NCI-H1048 (cell line): ENCODE measurements at regions not wholly inside any gene's neighbourhood (a gene's known extent, or its start where the extent isn't known, plus 50 kb on each side); places are given as distances from the start of the nearest gene placed in this dataset.
A peak's percentile ranks its signal among the peaks of the same experiment; 100 is the strongest.

Experiments used
- DNase-seq: peaks from one replicate; lab custom pipeline; 2025; lab: John Stamatoyannopoulos, UW

GRCh38 chr17:72208832-72209231, 88.0 kb downstream of the SOX9 start:
- no peak for DNase-seq

DNA sequence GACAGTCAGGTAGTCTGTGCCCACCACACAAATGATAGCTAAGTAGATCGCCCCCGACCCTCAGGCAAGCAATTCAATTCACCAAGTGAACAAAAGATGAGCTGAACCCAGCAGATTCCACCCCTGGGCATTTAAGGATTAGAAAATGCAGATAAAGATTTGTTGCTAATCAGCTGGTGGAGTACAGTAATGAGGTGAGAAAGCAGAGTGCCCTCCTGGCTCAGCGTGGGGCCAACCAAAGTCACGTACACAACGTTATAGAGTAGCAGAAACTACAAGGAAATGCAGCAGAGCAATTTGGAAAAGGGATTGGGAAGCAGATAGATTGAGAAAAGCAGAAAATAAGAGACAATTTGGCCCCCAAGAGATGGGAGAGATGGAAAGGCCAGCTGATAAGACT, 91.2 kb downstream of the SOX9 start:
- no peak for DNase-seq

DNA sequence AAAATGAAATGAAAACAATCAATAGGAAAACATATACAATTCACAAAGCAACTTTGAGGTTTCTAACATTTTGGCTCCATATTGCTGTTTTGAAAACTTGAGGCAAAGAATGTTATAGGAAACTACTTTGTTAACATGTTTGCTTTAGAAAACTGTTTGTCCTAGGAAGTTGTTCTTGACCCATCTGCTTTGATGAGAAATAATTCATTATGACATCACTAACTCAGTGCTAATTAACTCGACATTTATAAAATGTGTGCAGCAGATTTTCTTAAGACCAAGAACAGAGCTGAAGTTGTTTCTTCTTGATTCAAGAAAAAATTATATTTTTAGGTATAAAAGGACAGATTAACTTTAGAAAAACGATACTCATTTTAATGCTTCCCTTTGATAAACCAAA, 94.7 kb downstream of the SOX9 start:
- DNase-seq = no peak

DNA sequence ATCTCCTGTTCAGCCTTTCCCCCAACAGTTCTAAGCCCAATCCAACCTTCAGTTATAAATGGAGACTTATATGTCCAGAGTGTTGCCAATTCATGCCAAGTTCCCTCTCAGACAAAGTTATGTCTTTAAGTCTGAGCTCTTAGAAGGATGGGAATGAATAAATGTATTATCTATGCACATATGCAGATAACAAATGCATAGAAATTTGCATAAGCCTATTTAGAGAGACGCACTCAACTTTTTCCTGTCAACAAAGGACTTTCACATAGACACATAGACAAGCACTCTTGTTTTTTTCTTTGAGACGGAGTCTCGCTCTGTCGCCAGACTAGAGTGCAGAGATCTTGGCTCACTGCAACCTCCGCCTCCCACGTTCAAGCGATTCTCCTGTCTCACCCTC, 95.1 kb downstream of the SOX9 start:
- DNase-seq = no peak

- no peak for DNase-seq
Measured at GRCh38 chr17:72219137-72219823, 98.5 kb downstream of the SOX9 start.

DNA sequence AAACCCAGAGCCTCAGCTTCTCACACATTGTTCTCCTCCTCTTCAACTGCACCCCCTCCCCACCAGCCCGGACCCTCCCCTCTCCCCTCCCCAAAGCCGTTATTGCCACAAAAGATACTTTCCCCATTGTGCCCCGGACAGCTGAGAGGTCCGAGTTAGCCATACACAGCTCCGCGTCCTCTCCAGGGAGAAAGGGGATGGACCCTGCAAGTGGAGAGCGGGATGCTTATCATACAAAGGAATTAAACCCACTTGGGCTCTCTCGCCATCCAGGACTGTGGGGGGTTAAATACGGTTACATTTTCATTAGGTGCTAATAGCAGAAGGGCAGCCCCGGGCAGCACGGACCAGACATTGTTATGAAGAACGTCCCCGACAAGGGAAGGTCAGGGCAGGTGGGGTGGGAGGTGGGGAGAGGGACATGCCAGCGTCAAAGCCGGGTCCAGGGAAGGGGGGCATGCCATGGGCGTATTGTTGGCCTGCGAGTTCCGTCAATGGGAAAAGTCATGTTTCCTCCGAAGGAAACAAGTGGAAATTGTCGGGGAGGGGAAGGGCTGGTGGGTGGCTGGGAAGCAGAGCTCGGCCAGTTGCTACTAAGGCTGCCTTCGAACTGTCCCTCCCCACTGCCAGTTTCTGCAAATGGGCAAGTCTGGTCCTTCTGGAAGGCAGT, 99.1 kb downstream of the SOX9 start:
- DNase-seq = no peak

DNA sequence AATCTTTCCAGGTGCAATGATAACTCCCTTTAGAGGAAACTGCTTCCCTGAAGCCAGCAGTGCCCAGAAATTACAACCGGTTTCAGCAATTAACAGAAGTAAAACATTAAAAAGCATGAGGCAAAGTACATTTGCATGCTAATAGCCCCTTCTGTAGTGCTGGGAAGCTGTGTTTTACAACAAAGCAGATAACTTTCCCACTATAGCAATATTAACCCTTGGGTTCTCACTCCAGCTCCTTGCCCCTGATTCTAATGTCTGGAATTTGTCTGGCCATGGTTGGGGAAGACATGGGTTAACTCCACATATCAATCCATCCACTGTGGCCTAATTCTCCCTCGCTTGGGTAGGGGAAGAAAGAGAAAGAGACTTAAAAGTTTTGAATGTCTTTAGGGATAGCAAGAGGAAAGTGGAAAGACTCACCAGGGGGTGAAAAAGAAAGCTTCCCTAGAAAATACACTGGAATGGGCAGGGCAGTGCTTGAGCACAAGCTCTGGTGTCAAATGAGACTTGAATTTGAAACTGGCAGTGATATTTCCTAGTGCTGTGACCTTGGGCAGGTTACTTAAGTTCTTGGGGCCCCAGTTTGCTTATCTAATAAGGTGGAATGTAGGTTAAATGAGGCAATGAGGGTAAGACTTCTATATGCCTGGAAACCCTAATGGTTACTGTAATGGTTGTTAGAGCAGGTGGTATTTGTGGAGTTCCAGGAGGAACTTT, 102.0 kb downstream of the SOX9 start:
- peak; percentile 83 for DNase-seq

- DNase-seq = no peak
Measured at GRCh38 chr17:72223866-72224291, 103.1 kb downstream of the SOX9 start.

- DNase-seq = no peak
Measured at GRCh38 chr17:72226322-72226721, 105.5 kb downstream of the SOX9 start.

- no peak for DNase-seq
Measured at GRCh38 chr17:72233986-72234385, 113.2 kb downstream of the SOX9 start.

GRCh38 chr17:72234985-72235384, 114.2 kb downstream of the SOX9 start:
- no peak for DNase-seq

DNA sequence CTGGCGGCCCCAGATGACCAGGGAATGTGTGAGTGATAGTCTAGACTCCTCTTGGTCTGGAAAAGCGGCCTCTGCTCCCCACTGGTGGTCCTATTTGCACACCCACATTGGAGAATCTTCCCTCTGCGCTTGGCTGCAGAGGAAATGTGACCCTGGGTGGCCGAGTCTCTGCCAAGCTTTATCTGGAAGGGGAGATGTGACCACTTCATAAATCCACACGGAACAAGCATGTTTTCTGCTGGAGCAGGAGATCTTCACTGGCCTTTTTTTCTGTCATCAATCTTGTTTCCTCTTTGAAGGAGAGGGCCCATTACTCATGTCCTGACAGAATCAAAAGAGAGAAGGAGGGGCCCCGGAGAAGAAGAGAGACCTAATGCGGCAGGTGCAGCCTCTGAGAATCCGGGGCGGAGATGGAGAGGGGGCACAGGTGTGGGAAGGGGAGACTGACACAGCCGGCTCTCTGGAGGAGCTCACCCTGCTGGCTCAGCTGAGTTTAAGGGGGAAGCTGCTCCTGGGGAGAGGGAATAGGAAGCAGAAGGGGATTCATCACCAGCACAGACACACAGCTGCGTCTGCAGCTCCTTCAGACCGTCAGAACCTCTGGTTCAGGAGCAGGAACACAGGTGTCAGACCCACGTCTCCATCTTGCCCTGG, 116.3 kb downstream of the SOX9 start:
- no peak for DNase-seq

GRCh38 chr17:72238157-72238673, 117.4 kb downstream of the SOX9 start:
- DNase-seq = no peak

- no peak for DNase-seq
Measured at GRCh38 chr17:72239548-72239947, 118.7 kb downstream of the SOX9 start.

GRCh38 chr17:72240333-72240732, 119.5 kb downstream of the SOX9 start:
- no peak for DNase-seq

GRCh38 chr17:72244494-72244893, 123.7 kb downstream of the SOX9 start:
- no peak for DNase-seq

DNA sequence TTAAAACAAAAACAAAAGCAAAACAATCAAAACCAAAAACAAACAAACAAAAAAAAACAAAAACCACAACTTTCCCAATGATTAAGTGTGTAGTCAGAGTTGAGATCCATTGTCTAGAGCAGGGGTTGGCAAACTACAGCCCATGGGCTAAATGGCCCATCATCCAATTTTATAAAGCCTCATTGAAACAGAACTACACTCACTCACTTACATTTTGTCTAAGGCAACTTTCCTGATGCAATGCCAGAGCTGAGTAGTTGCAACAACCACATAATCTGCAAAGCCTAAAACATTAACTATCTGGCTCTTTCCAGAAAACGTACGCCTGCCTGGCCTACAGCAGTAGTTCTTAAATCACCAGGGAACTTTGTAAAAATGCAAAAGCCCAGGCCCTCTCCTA, 124.1 kb downstream of the SOX9 start:
- DNase-seq = no peak

GRCh38 chr17:72249441-72249840, 128.6 kb downstream of the SOX9 start:
- no peak for DNase-seq

GRCh38 chr17:72250206-72250605, 129.4 kb downstream of the SOX9 start:
- no peak for DNase-seq

DNA sequence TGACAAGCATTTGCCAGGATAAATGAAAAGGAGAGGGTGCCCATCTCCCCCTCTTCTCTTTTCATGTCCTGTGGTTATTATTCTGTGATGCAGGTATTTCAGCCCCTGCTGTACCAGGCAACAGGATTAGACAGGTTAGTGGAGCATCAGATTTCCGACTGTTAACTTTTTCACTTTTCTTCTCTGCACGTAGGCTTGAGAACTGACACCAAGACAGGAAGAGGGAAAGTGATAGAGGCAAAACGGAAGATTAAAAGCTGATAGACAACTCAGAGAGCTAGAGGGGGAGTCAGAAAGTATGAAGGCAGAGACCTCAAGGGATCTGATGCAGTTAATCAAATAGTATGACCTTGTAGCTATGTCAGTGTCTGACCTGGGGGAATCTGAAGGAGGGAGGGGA, 132.8 kb downstream of the SOX9 start:
- no peak for DNase-seq

- no peak for DNase-seq
Measured at GRCh38 chr17:72254808-72255449, 134.1 kb downstream of the SOX9 start.

DNA sequence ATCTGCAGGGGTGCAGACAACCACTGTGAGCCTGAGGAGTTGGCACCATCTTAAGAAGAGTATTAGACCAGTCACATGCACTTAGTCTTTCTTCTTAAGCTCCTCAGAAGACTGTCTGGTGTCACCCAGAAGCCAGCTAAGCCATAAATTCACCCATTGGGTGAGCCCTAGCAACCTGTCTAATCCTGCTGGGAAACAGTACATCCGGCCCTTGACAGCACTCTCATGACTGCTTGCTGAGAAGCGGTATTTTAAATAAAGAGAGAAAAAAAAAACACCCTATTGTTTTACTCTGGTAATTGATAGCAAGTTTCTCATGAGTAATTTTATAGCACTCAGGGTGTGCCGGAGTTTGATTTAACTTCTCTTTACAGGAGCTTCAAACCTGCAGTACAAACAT, 134.7 kb downstream of the SOX9 start:
- DNase-seq = no peak
